SJCRH30 (cell line): ENCODE measurements at regions not wholly inside any gene's neighbourhood (a gene's known extent, or its start where the extent isn't known, plus 50 kb on each side); places are given as distances from the start of the nearest gene placed in this dataset.

ENCODE experiments used
- DNase-seq, 2 experiments: peaks; one replicate each; pipeline ENCODE4 v3.0.0-alpha.2; 2015 to 2020
- H3K27ac ChIP-seq: fragments of 250-450 bp; sonication (Bioruptor Pico); 2 replicates; pipeline ENCODE4 v1.5.1; 2020; ENCODE audit warnings: mild to moderate bottlenecking, moderate library complexity
- H3K27me3 ChIP-seq: fragments of 250-450 bp; sonication (Bioruptor Pico); 2 replicates; pipeline ENCODE4 v1.5.1; 2020; ENCODE audit warnings: mild to moderate bottlenecking, moderate library complexity
- H3K36me3 ChIP-seq: fragments of 250-450 bp; sonication (Bioruptor Pico); 2 replicates; pipeline ENCODE4 v1.5.1; 2020; ENCODE audit warnings: mild to moderate bottlenecking, moderate library complexity
- H3K4me1 ChIP-seq: fragments of 250-450 bp; sonication (Bioruptor Pico); 2 replicates; pipeline ENCODE4 v1.5.1; 2020; ENCODE audit warnings: mild to moderate bottlenecking, moderate library complexity
- H3K4me3 ChIP-seq: fragments of 250-450 bp; sonication (Bioruptor Pico); 2 replicates; pipeline ENCODE4 v1.5.1; 2020; ENCODE audit warnings: mild to moderate bottlenecking, moderate library complexity
- H3K9me3 ChIP-seq: fragments of 250-450 bp; sonication (Bioruptor Pico); replicated peaks from 2 replicates; pipeline ENCODE4 v1.5.1; 2020; ENCODE audit warnings: mild to moderate bottlenecking, moderate library complexity

GRCh38 chr9:106683454-106683853 lies 179.5 kb upstream of the ZNF462 start:
- H3K36me3 ChIP-seq = no peaks in the 10 kb centered on the region
- H3K27me3 ChIP-seq = no peaks in the 10 kb centered on the region
- no peaks in the 10 kb centered on the region for H3K9me3 ChIP-seq
- no peak overlapping the region for H3K4me3 ChIP-seq
- no peaks in the 10 kb centered on the region for H3K4me1 ChIP-seq
- no peak for DNase-seq
- H3K27ac ChIP-seq = no peak overlapping the region

GRCh38 chr9:106684940-106685695 lies 177.8 kb upstream of the ZNF462 start:
- Histone ChIP-seq H3K4me1 (no peaks in the 10 kb centered on the region), H3K27ac (no peak overlapping the region), H3K36me3 (no peaks in the 10 kb centered on the region), H3K4me3 (no peak overlapping the region), H3K9me3 (no peaks in the 10 kb centered on the region; the same call in 1 of the 2 replicates), H3K27me3 (no peaks in the 10 kb centered on the region)
- no peak for DNase-seq

- H3K4me1 ChIP-seq = no peaks in the 10 kb centered on the region
- no peaks in the 10 kb centered on the region; the same call in 1 of the 2 replicates for H3K9me3 ChIP-seq
- no peaks in the 10 kb centered on the region for H3K36me3 ChIP-seq
- no peak overlapping the region for H3K27ac ChIP-seq
- no peaks in the 10 kb centered on the region for H3K27me3 ChIP-seq
- no peak overlapping the region for H3K4me3 ChIP-seq
- DNase-seq = no peak
Measured at GRCh38 chr9:106689089-106689488, 173.9 kb upstream of the ZNF462 start.

GRCh38 chr9:106691627-106692026 lies 171.3 kb upstream of the ZNF462 start:
- Histone ChIP-seq H3K27me3 (no peaks in the 10 kb centered on the region), H3K4me3 (no peak overlapping the region), H3K36me3 (no peaks in the 10 kb centered on the region), H3K27ac (no peak overlapping the region), H3K4me1 (no peaks in the 10 kb centered on the region), H3K9me3 (no peaks in the 10 kb centered on the region; the same call in 1 of the 2 replicates)
- DNase-seq = no peak

- no peak for DNase-seq
- Histone ChIP-seq H3K4me3 (no peak overlapping the region), H3K4me1 (peaks cover 6% of the 10 kb centered on the region; the same call in 1 of the 2 replicates), H3K9me3 (no peaks in the 10 kb centered on the region; the same call in 1 of the 2 replicates), H3K27me3 (no peaks in the 10 kb centered on the region), H3K36me3 (no peaks in the 10 kb centered on the region), H3K27ac (no peak overlapping the region)
Measured at GRCh38 chr9:106693558-106693957, 169.4 kb upstream of the ZNF462 start.

GRCh38 chr9:106696804-106697203 lies 166.2 kb upstream of the ZNF462 start:
- H3K27ac ChIP-seq = no peak overlapping the region
- H3K36me3 ChIP-seq = no peaks in the 10 kb centered on the region
- DNase-seq = no peak
- no peaks in the 10 kb centered on the region for H3K27me3 ChIP-seq
- H3K9me3 ChIP-seq = no peaks in the 10 kb centered on the region
- no peak overlapping the region for H3K4me3 ChIP-seq
- H3K4me1 ChIP-seq = peaks cover 6% of the 10 kb centered on the region; the same call in 1 of the 2 replicates

- H3K27ac ChIP-seq = no peak overlapping the region
- peaks cover 6% of the 10 kb centered on the region; the same call in 1 of the 2 replicates for H3K4me1 ChIP-seq
- DNase-seq = peak; percentile 11 to 48
- no peaks in the 10 kb centered on the region for H3K27me3 ChIP-seq
- H3K9me3 ChIP-seq = no peaks in the 10 kb centered on the region
- H3K4me3 ChIP-seq = peak overlapping the region; percentile 54
- H3K36me3 ChIP-seq = no peaks in the 10 kb centered on the region
Measured at GRCh38 chr9:106697390-106697749, 165.6 kb upstream of the ZNF462 start.

GRCh38 chr9:106697750-106698502 lies 165.0 kb upstream of the ZNF462 start:
- H3K27ac ChIP-seq = peak overlapping the region; percentile 38
- no peaks in the 10 kb centered on the region for H3K9me3 ChIP-seq
- peak; percentile 88 to 93 for DNase-seq
- no peaks in the 10 kb centered on the region for H3K36me3 ChIP-seq
- no peaks in the 10 kb centered on the region for H3K27me3 ChIP-seq
- H3K4me3 ChIP-seq = peak overlapping the region; percentile 54
- H3K4me1 ChIP-seq = peaks cover 6% of the 10 kb centered on the region; the same call in 1 of the 2 replicates

- H3K9me3 ChIP-seq = no peaks in the 10 kb centered on the region
- no peaks in the 10 kb centered on the region for H3K27me3 ChIP-seq
- H3K36me3 ChIP-seq = no peaks in the 10 kb centered on the region
- H3K27ac ChIP-seq = no peak overlapping the region
- no peak for DNase-seq
- peaks cover 6% of the 10 kb centered on the region; the same call in 1 of the 2 replicates for H3K4me1 ChIP-seq
- H3K4me3 ChIP-seq = no peak overlapping the region
Measured at GRCh38 chr9:106700676-106701075, 162.3 kb upstream of the ZNF462 start.

- no peak overlapping the region for H3K27ac ChIP-seq
- H3K36me3 ChIP-seq = no peaks in the 10 kb centered on the region
- no peak overlapping the region for H3K4me3 ChIP-seq
- DNase-seq = no peak
- no peaks in the 10 kb centered on the region for H3K9me3 ChIP-seq
- no peaks in the 10 kb centered on the region for H3K27me3 ChIP-seq
- H3K4me1 ChIP-seq = peaks cover 6% of the 10 kb centered on the region; the same call in 1 of the 2 replicates
Measured at GRCh38 chr9:106701611-106702010, 161.4 kb upstream of the ZNF462 start.

GRCh38 chr9:106704056-106704615 lies 158.8 kb upstream of the ZNF462 start:
- H3K27me3 ChIP-seq = no peaks in the 10 kb centered on the region
- H3K4me1 ChIP-seq = peaks cover 11% of the 10 kb centered on the region; the same call in 1 of the 2 replicates
- no peak overlapping the region for H3K27ac ChIP-seq
- no peaks in the 10 kb centered on the region for H3K9me3 ChIP-seq
- no peak overlapping the region for H3K4me3 ChIP-seq
- H3K36me3 ChIP-seq = no peaks in the 10 kb centered on the region
- peak in 1 of 2 experiments; percentile 19 for DNase-seq

GRCh38 chr9:106707291-106707690 lies 155.7 kb upstream of the ZNF462 start:
- H3K27ac ChIP-seq = no peak overlapping the region
- DNase-seq = no peak
- no peak overlapping the region for H3K4me3 ChIP-seq
- no peaks in the 10 kb centered on the region for H3K27me3 ChIP-seq
- H3K36me3 ChIP-seq = no peaks in the 10 kb centered on the region
- no peaks in the 10 kb centered on the region for H3K9me3 ChIP-seq
- peaks cover 11% of the 10 kb centered on the region; the same call in 1 of the 2 replicates for H3K4me1 ChIP-seq

GRCh38 chr9:106707738-106708474 lies 155.1 kb upstream of the ZNF462 start:
- Histone ChIP-seq H3K27ac (no peak overlapping the region), H3K27me3 (no peaks in the 10 kb centered on the region), H3K4me1 (peaks cover 11% of the 10 kb centered on the region; the same call in 1 of the 2 replicates), H3K4me3 (0 out of 2 replicates have a peak overlapping the region, but pooled peaks have one; percentile 0), H3K9me3 (no peaks in the 10 kb centered on the region), H3K36me3 (no peaks in the 10 kb centered on the region)
- peak in 1 of 2 experiments; percentile 19 for DNase-seq

- no peak for DNase-seq
- H3K27ac ChIP-seq = no peak overlapping the region
- H3K4me3 ChIP-seq = no peak overlapping the region
Measured at GRCh38 chr9:106708475-106709146, 154.4 kb upstream of the ZNF462 start.

More at GRCh38 chr9:106708475-106709146, 154.4 kb upstream of the ZNF462 start:
- H3K27me3 ChIP-seq = no peaks in the 10 kb centered on the region
- peaks cover 11% of the 10 kb centered on the region; the same call in 1 of the 2 replicates for H3K4me1 ChIP-seq
- H3K36me3 ChIP-seq = no peaks in the 10 kb centered on the region
- H3K9me3 ChIP-seq = no peaks in the 10 kb centered on the region
